ENCODE measurements at regions not wholly inside any gene's neighbourhood (a gene's known extent, or its start where the extent isn't known, plus 50 kb on each side); places are given as distances from the start of the nearest gene placed in this dataset.

DNA sequence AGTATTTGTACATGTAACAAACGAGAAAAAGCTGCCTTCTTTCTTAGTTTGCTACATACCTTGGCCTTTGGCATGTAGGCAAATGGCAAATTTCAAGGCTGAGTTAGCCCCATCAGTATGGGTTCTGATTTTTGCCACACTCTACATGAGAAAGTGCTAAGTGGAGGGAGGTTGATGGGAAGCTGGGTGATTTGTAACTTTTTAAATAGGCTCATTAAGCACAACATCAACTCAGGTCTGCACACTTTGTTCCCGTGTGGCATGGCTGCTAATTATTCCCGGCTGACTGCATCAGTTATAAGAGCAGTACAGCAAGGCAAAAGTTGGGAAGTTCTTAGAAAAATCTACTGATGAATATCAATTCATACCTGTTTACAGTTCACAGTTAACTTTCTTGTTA is 172.8 kb upstream of the MAP3K7 start:
- TF ChIP-seq CTCF (optimal IDR thresholded peaks at IDR 0.05 in 1 of 3, IDR thresholded peaks at IDR 0.05 in 1 of 3, conservative IDR thresholded peaks at IDR 0.05 in 1 of 3; ENCODE audit: extremely low read depth in 1 of 3, insufficient read depth in 2 of 3, low read length in 3 of 3) (no peak), EZH2 (IDR thresholded peaks at IDR 0.05; ENCODE audit: low read length) (no peak)

Data from keratinocyte (primary cell).